ENCODE measurements at regions not wholly inside any gene's neighbourhood (a gene's known extent, or its start where the extent isn't known, plus 50 kb on each side); places are given as distances from the start of the nearest gene placed in this dataset.
"Not testable (repeated sequence)": the region's sequence is repeated elsewhere in the genome, so short reads cannot be mapped to it uniquely, and the experiment has no call there.

- Mint-ChIP-seq H3K4me1 (ENCODE audit: low read depth) (no peaks in the 10 kb centered on the region), H3K4me3 (no peak overlapping the region), H3K27me3 (peaks cover 7% of the 10 kb centered on the region), H3K9me3 (no peaks in the 10 kb centered on the region), H3K27ac (no peak overlapping the region), H3K36me3 (no peaks in the 10 kb centered on the region)
- CTCF ChIA-PET = no interaction called here
- no peak for DNase-seq
- intact Hi-C loops (cut with micrococcal nuclease) = no loop called here
- POLR2A ChIA-PET = no interaction called here
These were observed 120.6 kb downstream of the NUF2 start for GRCh38 chr1:163442231-163442879.

GRCh38 chr1:163442895-163443294, 121.1 kb downstream of the NUF2 start:
- Mint-ChIP-seq H3K4me3 (no peak overlapping the region), H3K27me3 (peaks cover 7% of the 10 kb centered on the region), H3K27ac (no peak overlapping the region), H3K36me3 (no peaks in the 10 kb centered on the region), H3K9me3 (no peaks in the 10 kb centered on the region), H3K4me1 (ENCODE audit: low read depth) (no peaks in the 10 kb centered on the region)
- no peak for DNase-seq
- POLR2A ChIA-PET = no interaction called here
- intact Hi-C loops (cut with micrococcal nuclease) = no loop called here
- CTCF ChIA-PET = no interaction called here

DNA sequence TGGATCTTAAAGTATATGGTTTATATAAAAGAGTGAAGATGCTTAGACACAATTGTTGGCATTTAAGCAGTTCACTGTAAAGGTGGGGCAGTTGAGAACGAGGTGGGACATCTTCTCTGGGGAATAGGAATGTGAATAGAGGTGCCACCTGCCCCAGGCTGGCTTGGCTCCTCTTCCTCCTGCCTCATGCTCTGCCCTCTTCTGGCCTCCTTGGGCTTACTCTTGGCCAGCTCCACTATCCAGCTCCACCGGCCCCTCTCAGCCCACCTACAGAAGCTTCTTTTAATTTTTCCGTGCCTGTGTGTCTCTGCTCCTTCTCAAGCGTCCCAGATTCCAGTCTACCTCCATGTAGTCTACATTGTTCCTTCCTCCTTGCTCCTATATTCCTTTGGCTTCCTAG, 122.1 kb downstream of the NUF2 start:
- Mint-ChIP-seq H3K36me3 (no peaks in the 10 kb centered on the region), H3K9me3 (no peaks in the 10 kb centered on the region), H3K27ac (no peak overlapping the region), H3K4me1 (ENCODE audit: low read depth) (no peaks in the 10 kb centered on the region), H3K27me3 (peaks cover 7% of the 10 kb centered on the region), H3K4me3 (no peak overlapping the region)
- ChIA-PET CTCF (no interaction called here), POLR2A (no interaction called here)
- no peak for DNase-seq
- intact Hi-C loops (cut with micrococcal nuclease) = no loop called here

GRCh38 chr1:163444665-163445064, 122.9 kb downstream of the NUF2 start:
- CTCF ChIA-PET = no interaction called here
- intact Hi-C loops (cut with micrococcal nuclease) = no loop called here

GRCh38 chr1:163450986-163451385, 129.2 kb downstream of the NUF2 start:
- intact Hi-C loops (cut with micrococcal nuclease) = no loop called here
- DNase-seq = no peak
- ChIA-PET CTCF (no interaction called here), POLR2A (no interaction called here)
- no peaks in the 10 kb centered on the region for H3K4me1 Mint-ChIP-seq (ENCODE audit: low read depth)
- H3K4me3 Mint-ChIP-seq = no peak overlapping the region
- H3K27me3 Mint-ChIP-seq = no peaks in the 10 kb centered on the region
- no peak overlapping the region for H3K27ac Mint-ChIP-seq
- no peaks in the 10 kb centered on the region for H3K9me3 Mint-ChIP-seq
- H3K36me3 Mint-ChIP-seq = no peaks in the 10 kb centered on the region

More at GRCh38 chr1:163444665-163445064, 122.9 kb downstream of the NUF2 start:
- no peak for DNase-seq
- POLR2A ChIA-PET = no interaction called here
- H3K27ac Mint-ChIP-seq = no peak overlapping the region
- H3K27me3 Mint-ChIP-seq = peaks cover 3% of the 10 kb centered on the region
- no peaks in the 10 kb centered on the region for H3K9me3 Mint-ChIP-seq
- no peaks in the 10 kb centered on the region for H3K36me3 Mint-ChIP-seq
- H3K4me3 Mint-ChIP-seq = no peak overlapping the region
- no peaks in the 10 kb centered on the region for H3K4me1 Mint-ChIP-seq (ENCODE audit: low read depth)

DNA sequence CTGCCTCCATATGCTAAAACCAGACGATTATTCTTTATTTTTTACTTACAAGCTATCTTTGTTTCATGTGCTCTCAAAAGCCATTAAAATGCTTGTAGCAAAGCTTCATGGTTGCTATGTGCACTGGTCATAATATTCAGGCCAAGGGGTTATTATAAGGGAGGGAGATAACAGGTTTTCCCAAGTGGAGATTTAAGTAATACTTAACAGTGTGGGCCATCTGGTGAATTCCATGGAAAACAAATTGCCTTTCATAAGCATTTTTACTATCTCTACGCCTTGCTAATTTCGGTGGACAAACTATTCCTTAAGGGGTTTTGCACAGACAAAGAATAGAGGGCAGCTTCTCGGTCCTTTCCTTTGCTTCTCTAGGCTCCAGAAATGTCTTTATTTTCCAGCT, 137.8 kb downstream of the NUF2 start:
- Mint-ChIP-seq H3K27me3 (peaks cover 1% of the 10 kb centered on the region), H3K36me3 (no peaks in the 10 kb centered on the region), H3K27ac (no peak overlapping the region), H3K4me3 (no peak overlapping the region), H3K9me3 (no peaks in the 10 kb centered on the region), H3K4me1 (ENCODE audit: low read depth) (no peaks in the 10 kb centered on the region)
- DNase-seq = no peak
- intact Hi-C loops (cut with micrococcal nuclease) = no loop called here
- ChIA-PET POLR2A (no interaction called here), CTCF (no interaction called here)

DNA sequence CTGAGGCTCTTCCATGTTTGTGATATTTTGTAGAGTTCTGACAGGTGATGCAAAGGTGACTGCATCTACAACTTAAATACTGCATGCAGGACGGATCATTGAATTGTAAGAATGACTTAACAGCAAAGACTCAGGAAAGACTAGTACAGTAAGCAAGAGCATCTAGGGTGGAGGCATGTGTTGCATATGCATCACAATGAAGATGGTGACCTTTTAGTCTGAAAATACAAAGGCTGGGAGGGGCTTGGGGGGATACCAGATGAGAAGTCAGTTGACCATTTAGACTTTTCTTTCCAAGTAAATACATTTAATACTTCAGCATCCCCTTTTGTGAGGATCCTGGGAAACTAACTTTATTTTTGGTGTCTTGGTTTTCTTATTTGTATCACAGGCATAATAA, 145.5 kb downstream of the NUF2 start:
- Mint-ChIP-seq H3K27me3 (peaks cover 2% of the 10 kb centered on the region), H3K36me3 (no peaks in the 10 kb centered on the region), H3K27ac (no peak overlapping the region), H3K4me3 (no peak overlapping the region), H3K4me1 (ENCODE audit: low read depth) (no peaks in the 10 kb centered on the region), H3K9me3 (peaks cover 2% of the 10 kb centered on the region)
- CTCF ChIA-PET = no interaction called here
- intact Hi-C loops (cut with micrococcal nuclease) = no loop called here
- POLR2A ChIA-PET = no interaction called here
- DNase-seq = no peak

- Mint-ChIP-seq H3K4me1 (ENCODE audit: low read depth) (no peaks in the 10 kb centered on the region), H3K27me3 (peaks cover 2% of the 10 kb centered on the region), H3K36me3 (no peaks in the 10 kb centered on the region), H3K9me3 (peaks cover 2% of the 10 kb centered on the region), H3K4me3 (no peak overlapping the region), H3K27ac (no peak overlapping the region)
- ChIA-PET CTCF (no interaction called here), POLR2A (no interaction called here)
- DNase-seq = no peak
- intact Hi-C loops (cut with micrococcal nuclease) = no loop called here
These were observed 150.3 kb downstream of the NUF2 start for GRCh38 chr1:163471779-163472650.

DNA sequence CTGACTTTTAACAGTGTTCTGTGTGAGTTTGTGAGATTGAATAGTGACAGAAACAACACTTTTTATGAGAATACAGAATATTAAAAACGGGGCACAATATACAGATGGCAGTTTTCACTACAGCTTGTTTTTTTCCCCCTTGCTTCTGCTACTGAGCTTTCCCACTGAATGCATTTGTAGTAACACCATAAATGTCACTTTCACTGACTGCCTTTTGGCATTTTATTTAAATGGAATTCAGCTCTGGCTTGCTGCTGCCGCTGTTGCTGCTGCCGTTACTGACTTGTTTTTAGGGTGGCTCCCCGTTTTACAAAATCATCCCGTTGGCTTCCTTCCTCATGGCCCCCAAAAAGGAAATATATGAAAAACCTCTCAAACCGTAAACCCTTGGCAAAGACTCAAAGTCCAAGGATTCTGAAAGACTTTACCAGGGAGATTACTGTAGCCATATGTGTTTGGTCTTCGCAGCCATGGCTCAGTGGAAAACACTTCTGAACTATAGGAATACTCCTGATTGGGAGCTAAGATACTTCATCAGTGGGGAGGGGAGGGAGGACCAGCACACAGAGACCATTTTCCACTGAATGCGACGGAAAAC, 151.0 kb downstream of the NUF2 start:
- CTCF ChIA-PET = no interaction called here

GRCh38 chr1:163477276-163477830, 155.6 kb downstream of the NUF2 start:
- peaks cover 8% of the 10 kb centered on the region for H3K9me3 Mint-ChIP-seq
- H3K4me1 Mint-ChIP-seq (ENCODE audit: low read depth) = no peaks in the 10 kb centered on the region
- POLR2A ChIA-PET = no interaction called here
- no peak for DNase-seq
- H3K27ac Mint-ChIP-seq = no peak overlapping the region
- no peaks in the 10 kb centered on the region for H3K36me3 Mint-ChIP-seq
- intact Hi-C loops (cut with micrococcal nuclease) = no loop called here
- peaks cover 3% of the 10 kb centered on the region for H3K27me3 Mint-ChIP-seq
- CTCF ChIA-PET = no interaction called here
- H3K4me3 Mint-ChIP-seq = no peak overlapping the region

More for the DNA sequence above, 151.0 kb downstream of the NUF2 start:
- no peak for DNase-seq
- POLR2A ChIA-PET = interaction anchor here (0.6 kb wide), 1 partner anchor 16 kb away, joined by 3 read pairs; no protein-coding TSS in a partner anchor
- Mint-ChIP-seq H3K4me3 (no peak overlapping the region), H3K4me1 (ENCODE audit: low read depth) (no peaks in the 10 kb centered on the region), H3K27me3 (peaks cover 2% of the 10 kb centered on the region), H3K9me3 (peaks cover 2% of the 10 kb centered on the region), H3K27ac (no peak overlapping the region), H3K36me3 (no peaks in the 10 kb centered on the region)
- intact Hi-C loops (cut with micrococcal nuclease) = no loop called here

DNA sequence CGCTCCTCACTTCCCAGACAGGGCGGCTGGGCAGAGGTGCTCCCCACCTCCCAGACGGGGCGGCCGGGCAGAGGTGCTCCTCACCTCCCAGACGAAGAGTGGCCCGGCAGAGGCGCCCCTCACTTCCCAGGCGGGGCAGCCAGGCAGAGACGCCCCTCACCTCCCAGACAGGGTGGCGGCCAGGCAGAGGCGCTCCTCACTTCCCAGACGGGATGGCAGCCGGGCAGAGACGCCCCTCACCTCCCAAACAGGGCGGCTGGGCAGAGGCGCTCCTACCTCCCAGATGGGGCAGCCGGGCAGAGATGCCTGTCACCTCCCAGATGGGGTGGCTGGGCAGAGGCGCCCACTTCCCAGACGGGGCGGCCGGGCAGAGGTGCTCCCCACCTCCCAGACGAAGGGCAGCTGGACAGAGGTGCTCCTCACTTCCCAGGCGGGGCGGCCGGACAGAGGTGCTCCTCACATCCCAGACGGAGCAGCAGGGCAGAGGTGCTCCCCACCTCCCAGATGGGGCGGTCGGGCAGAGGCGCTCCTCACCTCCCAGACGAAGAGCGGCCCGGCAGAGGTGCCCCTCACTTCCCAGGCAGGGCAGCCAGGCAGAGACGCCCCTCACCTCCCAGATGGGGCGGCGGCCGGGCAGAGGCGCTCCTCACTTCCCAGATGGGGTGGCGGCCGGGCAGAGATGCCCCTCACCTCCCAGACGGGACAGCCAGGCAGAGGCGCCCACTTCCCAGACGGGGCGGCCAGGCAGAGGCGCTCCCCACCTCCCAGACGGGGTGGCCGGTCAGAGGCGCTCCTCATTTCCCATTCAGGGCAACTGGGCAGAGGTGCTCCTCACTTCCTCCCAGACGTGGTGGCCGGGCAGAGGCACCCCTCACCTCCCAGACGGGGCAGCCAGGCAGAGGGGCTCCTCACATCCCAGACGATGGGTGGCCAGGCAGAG, 176.9 kb downstream of the NUF2 start:
- H3K36me3 Mint-ChIP-seq; H3K4me1 Mint-ChIP-seq (ENCODE audit: low read depth); intact Hi-C loops (cut with micrococcal nuclease); POLR2A ChIA-PET; H3K27ac Mint-ChIP-seq; H3K9me3 Mint-ChIP-seq; H3K27me3 Mint-ChIP-seq; CTCF ChIA-PET; H3K4me3 Mint-ChIP-seq; DNase-seq: not testable (repeated sequence)

All from activated CD4-positive, alpha-beta memory T cell treated with anti-CD3 and anti-CD28 coated beads for 36 hours (primary cell).